ENCODE measurements at regions not wholly inside any gene's neighbourhood (a gene's known extent, or its start where the extent isn't known, plus 50 kb on each side); places are given as distances from the start of the nearest gene placed in this dataset.

GRCh38 chr4:135050086-135050717 is 848.6 kb upstream of the PABPC4L start:
- Histone ChIP-seq H4K20me1 (ENCODE audit: low read depth, low read length) (no peaks in the 10 kb centered on the region), H3K9me2 (replicated peaks; ENCODE audit: insufficient read depth, low read length) (no peaks in the 10 kb centered on the region), H3K9me3 (ENCODE audit: insufficient read depth, low read length) (no peaks in the 10 kb centered on the region), H3K4me2 (ENCODE audit: low read depth, low read length, poor library complexity, severe bottlenecking) (no peak overlapping the region), H3K27ac (ENCODE audit: low read depth, low read length) (no peak overlapping the region), H3K4me3 (ENCODE audit: insufficient read depth, low read length, poor library complexity, severe bottlenecking) (no peak overlapping the region), H3K36me3 (ENCODE audit: low read length) (no peaks in the 10 kb centered on the region), H3K79me2 (ENCODE audit: insufficient read depth, low read length) (no peaks in the 10 kb centered on the region), H3K9ac (ENCODE audit: low read length) (no peak overlapping the region), H2AFZ (ENCODE audit: low read depth, low read length, severe bottlenecking) (peak overlapping the region; percentile 26), H3K27me3 (ENCODE audit: low read length) (no peaks in the 10 kb centered on the region), H3F3A (ENCODE audit: insufficient read depth) (no peaks in the 10 kb centered on the region)
- TF ChIP-seq EZH2phosphoT487 (conservative IDR thresholded peaks at IDR 0.05; ENCODE audit: low read length) = no peak
- no peak for TF ChIP-seq CTCF (IDR thresholded peaks at IDR 0.05; ENCODE audit: insufficient read depth, low read length, poor library complexity, severe bottlenecking)

GRCh38 chr4:135032670-135033069 is 831.1 kb upstream of the PABPC4L start:
- no peak overlapping the region for H3K4me3 ChIP-seq (ENCODE audit: insufficient read depth, low read length, poor library complexity, severe bottlenecking)
- H3K9me3 ChIP-seq (ENCODE audit: insufficient read depth, low read length) = no peaks in the 10 kb centered on the region
- no peaks in the 10 kb centered on the region for H4K20me1 ChIP-seq (ENCODE audit: low read depth, low read length)
- no peaks in the 10 kb centered on the region for H3K36me3 ChIP-seq (ENCODE audit: low read length)
- no peak overlapping the region for H2AFZ ChIP-seq (ENCODE audit: low read depth, low read length, severe bottlenecking)
- H3K27me3 ChIP-seq (ENCODE audit: low read length) = no peaks in the 10 kb centered on the region
- H3K27ac ChIP-seq (ENCODE audit: low read depth, low read length) = no peak overlapping the region
- H3F3A ChIP-seq (ENCODE audit: insufficient read depth) = no peaks in the 10 kb centered on the region
- no peak overlapping the region for H3K9ac ChIP-seq (ENCODE audit: low read length)
- no peak overlapping the region for H3K4me2 ChIP-seq (ENCODE audit: low read depth, low read length, poor library complexity, severe bottlenecking)
- no peaks in the 10 kb centered on the region for H3K79me2 ChIP-seq (ENCODE audit: insufficient read depth, low read length)
- TF ChIP-seq EZH2phosphoT487 (conservative IDR thresholded peaks at IDR 0.05; ENCODE audit: low read length) (no peak), CTCF (IDR thresholded peaks at IDR 0.05; ENCODE audit: insufficient read depth, low read length, poor library complexity, severe bottlenecking) (no peak)
- H3K9me2 ChIP-seq (replicated peaks; ENCODE audit: insufficient read depth, low read length) = no peaks in the 10 kb centered on the region

GRCh38 chr4:135015771-135016170 is 814.2 kb upstream of the PABPC4L start:
- H3K79me2 ChIP-seq (ENCODE audit: insufficient read depth, low read length) = no peaks in the 10 kb centered on the region
- H3K36me3 ChIP-seq (ENCODE audit: low read length) = no peaks in the 10 kb centered on the region
- H3K27ac ChIP-seq (ENCODE audit: low read depth, low read length) = no peak overlapping the region
- TF ChIP-seq CTCF (IDR thresholded peaks at IDR 0.05; ENCODE audit: insufficient read depth, low read length, poor library complexity, severe bottlenecking) (no peak), EZH2phosphoT487 (conservative IDR thresholded peaks at IDR 0.05; ENCODE audit: low read length) (no peak)
- no peak overlapping the region for H3K4me3 ChIP-seq (ENCODE audit: insufficient read depth, low read length, poor library complexity, severe bottlenecking)
- H3K27me3 ChIP-seq (ENCODE audit: low read length) = no peaks in the 10 kb centered on the region
- no peaks in the 10 kb centered on the region for H3F3A ChIP-seq (ENCODE audit: insufficient read depth)
- no peaks in the 10 kb centered on the region for H4K20me1 ChIP-seq (ENCODE audit: low read depth, low read length)
- H3K9me3 ChIP-seq (ENCODE audit: insufficient read depth, low read length) = no peaks in the 10 kb centered on the region
- no peak overlapping the region for H3K4me2 ChIP-seq (ENCODE audit: low read depth, low read length, poor library complexity, severe bottlenecking)
- no peak overlapping the region for H3K9ac ChIP-seq (ENCODE audit: low read length)
- H2AFZ ChIP-seq (ENCODE audit: low read depth, low read length, severe bottlenecking) = no peak overlapping the region
- H3K9me2 ChIP-seq (replicated peaks; ENCODE audit: insufficient read depth, low read length) = no peaks in the 10 kb centered on the region

Measured in SU-DHL-6 (cell line).